ENCODE measurements at regions not wholly inside any gene's neighbourhood (a gene's known extent, or its start where the extent isn't known, plus 50 kb on each side); places are given as distances from the start of the nearest gene placed in this dataset.

GRCh38 chr10:118495499-118495898 lies 99.9 kb downstream of the PRLHR start (continued):
- TF ChIP-seq SAP30 (IDR thresholded peaks at IDR 0.05; ENCODE audit: borderline replicate concordance, insufficient read depth, low read depth, low read length, poor library complexity, severe bottlenecking) (no peak), GABPB1 (CRISPR knock-in tag; IDR thresholded peaks at IDR 0.05) (no peak), POLR2AphosphoS2 (IDR thresholded peaks at IDR 0.05; ENCODE audit: low read length) (no peak), RERE (CRISPR knock-in tag; IDR thresholded peaks at IDR 0.05; ENCODE audit: borderline replicate concordance) (no peak), POLR3A (IDR thresholded peaks at IDR 0.05; ENCODE audit: borderline replicate concordance, extremely low read depth, insufficient read depth, insufficient read length) (no peak), ZNF655 (CRISPR knock-in tag; IDR thresholded peaks at IDR 0.05) (no peak), MED1 (CRISPR knock-in tag; IDR thresholded peaks at IDR 0.05; ENCODE audit: borderline replicate concordance) (no peak), CTBP1 (IDR thresholded peaks at IDR 0.05; ENCODE audit: borderline replicate concordance) (no peak)

Measured in K562 (cell line).